ENCODE measurements at regions not wholly inside any gene's neighbourhood (a gene's known extent, or its start where the extent isn't known, plus 50 kb on each side); places are given as distances from the start of the nearest gene placed in this dataset.

DNA sequence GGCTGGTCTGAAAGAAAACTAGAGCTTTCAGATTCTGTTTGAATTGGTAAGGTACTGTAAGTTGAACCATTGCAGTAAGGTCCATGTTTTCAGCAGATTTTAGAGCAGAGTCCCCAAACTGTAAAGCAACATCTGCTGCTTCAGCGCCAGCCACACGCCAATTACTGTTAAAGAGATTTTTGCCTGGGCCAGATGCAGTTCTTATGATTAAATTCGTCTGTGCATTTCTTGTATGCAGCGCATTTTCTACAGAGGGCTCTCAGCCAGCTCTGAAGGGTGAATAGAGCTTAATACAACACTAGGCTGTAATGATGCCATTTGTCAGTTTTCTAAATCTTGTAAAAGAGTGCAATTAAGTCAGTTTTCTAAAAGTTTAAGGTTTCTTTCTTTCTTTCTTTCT is 246.3 kb downstream of the COX7C start:
- Histone ChIP-seq H3K36me3 (no peaks in the 10 kb centered on the region), H3K4me1 (ENCODE audit: low read depth) (no peaks in the 10 kb centered on the region), H3K4me3 (no peak overlapping the region), H3K27me3 (no peaks in the 10 kb centered on the region), H3K9me3 (ENCODE audit: low read depth) (no peaks in the 10 kb centered on the region), H3K27ac (no peak overlapping the region)
- DNase-seq (ENCODE audit: low read depth in 1 of 2, low spot score in 1 of 2) = no peak
- TF ChIP-seq, protein P1, sequence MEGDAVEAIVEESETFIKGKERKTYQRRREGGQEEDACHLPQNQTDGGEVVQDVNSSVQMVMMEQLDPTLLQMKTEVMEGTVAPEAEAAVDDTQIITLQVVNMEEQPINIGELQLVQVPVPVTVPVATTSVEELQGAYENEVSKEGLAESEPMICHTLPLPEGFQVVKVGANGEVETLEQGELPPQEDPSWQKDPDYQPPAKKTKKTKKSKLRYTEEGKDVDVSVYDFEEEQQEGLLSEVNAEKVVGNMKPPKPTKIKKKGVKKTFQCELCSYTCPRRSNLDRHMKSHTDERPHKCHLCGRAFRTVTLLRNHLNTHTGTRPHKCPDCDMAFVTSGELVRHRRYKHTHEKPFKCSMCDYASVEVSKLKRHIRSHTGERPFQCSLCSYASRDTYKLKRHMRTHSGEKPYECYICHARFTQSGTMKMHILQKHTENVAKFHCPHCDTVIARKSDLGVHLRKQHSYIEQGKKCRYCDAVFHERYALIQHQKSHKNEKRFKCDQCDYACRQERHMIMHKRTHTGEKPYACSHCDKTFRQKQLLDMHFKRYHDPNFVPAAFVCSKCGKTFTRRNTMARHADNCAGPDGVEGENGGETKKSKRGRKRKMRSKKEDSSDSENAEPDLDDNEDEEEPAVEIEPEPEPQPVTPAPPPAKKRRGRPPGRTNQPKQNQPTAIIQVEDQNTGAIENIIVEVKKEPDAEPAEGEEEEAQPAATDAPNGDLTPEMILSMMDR (IDR thresholded peaks at IDR 0.05; ENCODE audit: low read depth, low read length) = no peak

DNA sequence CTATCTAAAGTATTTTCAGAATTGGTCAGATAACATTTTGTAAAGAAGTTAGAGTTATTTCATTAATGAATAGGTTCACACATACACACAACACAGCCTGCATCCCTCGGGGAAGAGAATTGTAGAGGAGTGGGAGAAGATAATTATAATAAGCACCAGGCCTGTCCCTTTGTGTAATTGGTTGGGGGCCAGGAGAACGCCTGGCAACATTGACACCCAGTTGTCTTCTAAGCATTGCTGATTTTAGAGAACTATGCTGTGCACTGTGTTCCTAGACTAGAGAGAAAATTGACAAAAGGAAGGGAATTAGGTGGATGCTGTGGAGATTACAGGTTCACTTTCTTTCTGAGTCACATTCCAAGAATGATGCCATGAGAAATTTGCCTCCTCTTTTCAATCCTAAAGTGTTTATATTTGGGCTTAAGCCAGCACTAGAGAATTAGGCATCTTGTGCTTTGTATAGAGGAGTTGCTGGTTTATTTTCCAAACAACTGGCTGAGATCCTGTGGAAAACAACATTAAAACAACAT is 247.6 kb downstream of the COX7C start:
- H3K4me1 ChIP-seq (ENCODE audit: low read depth) = no peaks in the 10 kb centered on the region
- DNase-seq (ENCODE audit: low read depth in 1 of 2, low spot score in 1 of 2) = no peak
- H3K27me3 ChIP-seq = no peaks in the 10 kb centered on the region
- no peak overlapping the region for H3K27ac ChIP-seq
- TF ChIP-seq, protein P1 (IDR thresholded peaks at IDR 0.05; ENCODE audit: low read depth, low read length) = no peak
- no peaks in the 10 kb centered on the region for H3K9me3 ChIP-seq (ENCODE audit: low read depth)
- no peak overlapping the region for H3K4me3 ChIP-seq
- H3K36me3 ChIP-seq = no peaks in the 10 kb centered on the region

GRCh38 chr5:86866036-86866435 is 248.3 kb downstream of the COX7C start:
- no peak for DNase-seq (ENCODE audit: low read depth in 1 of 2, low spot score in 1 of 2)
- Histone ChIP-seq H3K4me1 (ENCODE audit: low read depth) (no peaks in the 10 kb centered on the region), H3K9me3 (ENCODE audit: low read depth) (no peaks in the 10 kb centered on the region), H3K27ac (no peak overlapping the region), H3K27me3 (no peaks in the 10 kb centered on the region), H3K36me3 (no peaks in the 10 kb centered on the region), H3K4me3 (no peak overlapping the region)
- TF ChIP-seq, protein P1 (IDR thresholded peaks at IDR 0.05; ENCODE audit: low read depth, low read length) = no peak

GRCh38 chr5:86869268-86869667 is 251.5 kb downstream of the COX7C start:
- TF ChIP-seq, protein P1 (IDR thresholded peaks at IDR 0.05; ENCODE audit: low read depth, low read length) = no peak

DNA sequence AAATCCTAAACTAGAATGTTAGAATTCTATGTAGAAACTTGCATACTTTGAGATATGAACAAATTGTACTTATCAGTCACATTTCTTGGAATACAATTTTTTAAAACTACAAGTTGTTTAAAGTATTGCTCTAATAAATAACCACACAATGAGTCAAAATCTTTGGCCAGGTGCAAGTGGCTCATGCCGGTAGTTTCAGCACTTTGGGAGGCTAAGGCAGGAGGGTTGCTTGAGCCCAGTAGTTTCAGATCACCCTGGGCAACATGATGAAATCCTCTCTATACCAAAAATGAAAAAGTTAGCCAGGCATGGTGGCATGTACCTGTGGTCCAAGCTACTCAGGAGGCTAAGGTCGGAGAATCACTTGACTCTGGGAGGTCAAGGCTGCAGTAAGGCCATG is 257.8 kb downstream of the COX7C start:
- Histone ChIP-seq H3K27me3 (no peaks in the 10 kb centered on the region), H3K4me3 (no peak overlapping the region), H3K27ac (no peak overlapping the region), H3K36me3 (no peaks in the 10 kb centered on the region), H3K4me1 (ENCODE audit: low read depth) (peaks cover 7% of the 10 kb centered on the region), H3K9me3 (ENCODE audit: low read depth) (no peaks in the 10 kb centered on the region)
- no peak for DNase-seq (ENCODE audit: low read depth in 1 of 2, low spot score in 1 of 2)
- TF ChIP-seq, protein P1 (IDR thresholded peaks at IDR 0.05; ENCODE audit: low read depth, low read length) = no peak

More at GRCh38 chr5:86869268-86869667, 251.5 kb downstream of the COX7C start:
- Histone ChIP-seq H3K27ac (no peak overlapping the region), H3K4me3 (no peak overlapping the region), H3K9me3 (ENCODE audit: low read depth) (no peaks in the 10 kb centered on the region), H3K4me1 (ENCODE audit: low read depth) (no peaks in the 10 kb centered on the region), H3K27me3 (no peaks in the 10 kb centered on the region), H3K36me3 (no peaks in the 10 kb centered on the region)
- no peak for DNase-seq (ENCODE audit: low read depth in 1 of 2, low spot score in 1 of 2)

DNA sequence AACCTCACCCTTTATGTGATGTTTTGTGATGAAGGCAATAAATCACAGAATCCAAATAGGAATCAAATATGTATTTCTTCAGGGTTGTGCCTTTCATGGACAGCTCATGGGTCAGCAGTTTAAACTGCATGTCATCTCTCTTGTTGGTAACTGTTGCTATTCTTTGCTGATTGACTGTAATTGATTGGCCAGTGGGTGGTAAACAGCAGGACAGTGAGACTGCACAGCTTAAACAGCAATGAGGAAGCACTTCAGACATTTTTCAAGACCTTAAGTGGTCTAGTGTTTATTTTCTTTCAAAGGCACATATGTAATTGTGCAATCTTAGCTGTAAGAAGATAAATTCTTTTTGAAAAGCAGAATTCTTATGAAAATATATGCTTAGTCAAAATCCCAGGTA is 260.5 kb downstream of the COX7C start:
- no peak for DNase-seq (ENCODE audit: low read depth in 1 of 2, low spot score in 1 of 2)
- Histone ChIP-seq H3K27me3 (no peaks in the 10 kb centered on the region), H3K9me3 (ENCODE audit: low read depth) (no peaks in the 10 kb centered on the region), H3K4me1 (ENCODE audit: low read depth) (peaks cover 18% of the 10 kb centered on the region), H3K27ac (no peak overlapping the region), H3K4me3 (no peak overlapping the region), H3K36me3 (no peaks in the 10 kb centered on the region)
- TF ChIP-seq, protein P1 (IDR thresholded peaks at IDR 0.05; ENCODE audit: low read depth, low read length) = no peak

Measured in cardiac muscle cell (in vitro differentiated cells and primary cell).